Astrocyte (in vitro differentiated cells and primary cell): ENCODE measurements at regions not wholly inside any gene's neighbourhood (a gene's known extent, or its start where the extent isn't known, plus 50 kb on each side); places are given as distances from the start of the nearest gene placed in this dataset.

Source experiments
- EZH2 ChIP-seq: IDR thresholded peaks from 2 replicates; pipeline ENCODE4 v1.6.1; 2012; ENCODE audit warnings: mild to moderate bottlenecking, low read length, inconsistent platforms; ENCODE audit not compliant: insufficient read depth
- TF ChIP-seq, protein P1 (sequence below): IDR thresholded peaks from 2 replicates; pipeline ENCODE4 v1.5.1; 2011; ENCODE audit warnings: low read depth, mild to moderate bottlenecking, inconsistent platforms, low read length, moderate library complexity; ENCODE audit not compliant: insufficient read depth

DNA sequence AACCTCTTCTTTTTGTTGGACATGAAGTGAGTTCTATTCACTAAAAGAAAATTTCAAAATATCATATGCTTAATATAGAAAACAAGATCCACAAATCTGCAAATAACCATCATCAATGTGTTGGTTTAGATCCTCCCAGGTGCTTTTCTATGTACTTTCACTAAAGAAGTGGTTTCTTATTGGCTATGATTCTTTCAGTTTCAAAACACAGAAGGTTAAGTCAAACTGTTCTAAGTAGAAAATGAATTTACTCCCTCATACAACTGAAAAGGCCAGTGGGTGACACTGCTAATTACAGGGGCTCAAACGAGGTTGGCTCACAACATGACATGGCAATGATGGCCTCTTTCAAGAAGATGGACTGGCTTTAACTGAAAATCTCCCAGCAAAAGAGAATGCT is 111.7 kb downstream of the GALR1 start:
- TF ChIP-seq, protein P1, sequence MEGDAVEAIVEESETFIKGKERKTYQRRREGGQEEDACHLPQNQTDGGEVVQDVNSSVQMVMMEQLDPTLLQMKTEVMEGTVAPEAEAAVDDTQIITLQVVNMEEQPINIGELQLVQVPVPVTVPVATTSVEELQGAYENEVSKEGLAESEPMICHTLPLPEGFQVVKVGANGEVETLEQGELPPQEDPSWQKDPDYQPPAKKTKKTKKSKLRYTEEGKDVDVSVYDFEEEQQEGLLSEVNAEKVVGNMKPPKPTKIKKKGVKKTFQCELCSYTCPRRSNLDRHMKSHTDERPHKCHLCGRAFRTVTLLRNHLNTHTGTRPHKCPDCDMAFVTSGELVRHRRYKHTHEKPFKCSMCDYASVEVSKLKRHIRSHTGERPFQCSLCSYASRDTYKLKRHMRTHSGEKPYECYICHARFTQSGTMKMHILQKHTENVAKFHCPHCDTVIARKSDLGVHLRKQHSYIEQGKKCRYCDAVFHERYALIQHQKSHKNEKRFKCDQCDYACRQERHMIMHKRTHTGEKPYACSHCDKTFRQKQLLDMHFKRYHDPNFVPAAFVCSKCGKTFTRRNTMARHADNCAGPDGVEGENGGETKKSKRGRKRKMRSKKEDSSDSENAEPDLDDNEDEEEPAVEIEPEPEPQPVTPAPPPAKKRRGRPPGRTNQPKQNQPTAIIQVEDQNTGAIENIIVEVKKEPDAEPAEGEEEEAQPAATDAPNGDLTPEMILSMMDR = no peak
- no peak for TF ChIP-seq EZH2
